ENCODE measurements at regions not wholly inside any gene's neighbourhood (a gene's known extent, or its start where the extent isn't known, plus 50 kb on each side); places are given as distances from the start of the nearest gene placed in this dataset.
"Not testable (repeated sequence)": the region's sequence is repeated elsewhere in the genome, so short reads cannot be mapped to it uniquely, and the experiment has no call there.

DNA sequence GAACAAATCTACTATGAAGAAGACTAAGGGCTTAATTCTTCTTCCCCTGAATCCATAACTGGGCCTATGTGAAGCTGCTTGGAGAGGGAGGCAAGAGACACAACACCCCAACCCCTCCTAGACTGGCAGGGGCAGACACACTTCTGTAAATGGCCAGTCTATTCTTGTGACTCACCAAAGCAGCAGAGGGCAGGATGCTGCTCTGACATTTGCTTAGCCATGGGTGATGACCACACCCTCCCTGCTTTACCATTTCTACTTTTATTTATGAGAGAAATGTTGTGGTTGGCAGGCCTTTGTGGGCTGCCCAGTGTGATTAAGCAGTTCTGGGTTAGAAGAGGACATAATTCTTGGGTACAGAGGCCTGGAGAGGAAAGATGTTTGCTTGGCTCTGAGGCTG is 189.8 kb upstream of the DPYD start:
- H3K4me1 ChIP-seq = no peaks in the 10 kb centered on the region
- intact Hi-C loops (cut with DNase I; ENCODE audit: low total_unique reads) = loop anchor here (5.0 kb wide), 1 partner anchor 498 kb away; no protein-coding TSS in a partner anchor
- H3K27me3 ChIP-seq = no peaks in the 10 kb centered on the region
- TF ChIP-seq POLR2A (IDR thresholded peaks at IDR 0.05) = no peak
- no peak for TF ChIP-seq CTCF (IDR thresholded peaks at IDR 0.05)
- TF ChIP-seq POLR2AphosphoS5 (IDR thresholded peaks at IDR 0.05) = no peak
- H3K9me3 ChIP-seq = peaks cover 14 to 19% of the 10 kb centered on the region in 2 donors
- no peak overlapping the region for H3K27ac ChIP-seq
- H3K36me3 ChIP-seq = no peaks in the 10 kb centered on the region
- no peak overlapping the region for H3K4me3 ChIP-seq
- no peak for DNase-seq (ENCODE audit: low spot score in 2 of 2)

DNA sequence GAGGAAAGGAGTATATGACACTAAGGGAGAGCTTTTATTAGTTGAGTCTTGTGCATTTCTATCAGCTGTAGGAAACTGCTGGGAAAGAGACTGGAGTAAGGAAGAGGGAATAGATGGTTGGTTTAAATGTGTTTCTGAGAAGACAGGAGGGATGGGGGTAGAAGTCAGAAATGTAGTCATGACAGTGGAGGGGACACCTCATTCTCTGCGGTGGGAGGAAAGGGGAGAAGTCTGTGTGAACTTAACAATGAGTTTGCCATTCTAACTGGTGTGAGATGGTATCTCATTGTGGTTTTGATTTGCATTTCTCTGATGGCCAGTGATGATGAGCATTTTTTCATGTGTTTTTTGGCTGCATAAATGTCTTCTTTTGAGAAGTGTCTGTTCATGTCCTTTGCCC is 187.5 kb upstream of the DPYD start:
- intact Hi-C loops (cut with DNase I; ENCODE audit: low total_unique reads) = loop anchor here (2.0 kb wide), 1 partner anchor 64 kb away; no protein-coding TSS in a partner anchor
- peaks cover 14 to 19% of the 10 kb centered on the region in 2 donors for H3K9me3 ChIP-seq
- not testable (repeated sequence) for H3K36me3 ChIP-seq

GRCh38 chr1:98107256-98107655 is 186.4 kb upstream of the DPYD start:
- intact Hi-C loops (cut with DNase I; ENCODE audit: low total_unique reads) = no loop called here
- Histone ChIP-seq H3K27ac (no peak overlapping the region), H3K36me3 (no peaks in the 10 kb centered on the region), H3K4me3 (no peak overlapping the region), H3K4me1 (no peaks in the 10 kb centered on the region), H3K27me3 (no peaks in the 10 kb centered on the region), H3K9me3 (peaks cover 14 to 19% of the 10 kb centered on the region in 2 donors)
- TF ChIP-seq POLR2AphosphoS5 (IDR thresholded peaks at IDR 0.05) (no peak), POLR2A (IDR thresholded peaks at IDR 0.05) (no peak), CTCF (IDR thresholded peaks at IDR 0.05) (no peak)
- no peak for DNase-seq (ENCODE audit: low spot score in 2 of 2)

More for the DNA sequence above, 187.5 kb upstream of the DPYD start:
- not testable (repeated sequence) for H3K4me1 ChIP-seq; H3K27me3 ChIP-seq; H3K4me3 ChIP-seq; H3K27ac ChIP-seq; DNase-seq (ENCODE audit: low spot score in 2 of 2)

DNA sequence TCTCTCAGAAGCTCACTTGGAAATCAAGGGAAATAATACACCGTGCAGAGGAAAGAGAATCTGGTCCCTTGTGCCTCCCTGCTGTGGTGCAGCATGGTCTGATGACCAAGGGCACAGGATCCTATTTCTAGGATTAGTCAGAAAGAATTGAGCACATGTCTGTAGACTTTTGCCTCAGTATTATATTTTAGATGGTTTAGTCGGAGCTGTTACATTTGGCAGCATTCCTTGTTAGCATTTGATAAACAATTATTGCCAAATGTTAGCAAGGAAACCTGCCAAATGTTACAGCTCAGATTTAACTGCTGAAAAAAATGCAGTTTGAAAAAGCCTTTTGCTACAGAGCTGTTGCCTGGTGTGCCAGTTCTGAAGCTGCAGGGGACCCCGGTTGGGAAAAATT is 183.5 kb upstream of the DPYD start:
- DNase-seq (ENCODE audit: low spot score in 2 of 2) = no peak
- peaks cover 14 to 19% of the 10 kb centered on the region in 2 donors for H3K9me3 ChIP-seq
- no peak overlapping the region for H3K27ac ChIP-seq
- no peaks in the 10 kb centered on the region for H3K36me3 ChIP-seq
- H3K4me3 ChIP-seq = no peak overlapping the region
- intact Hi-C loops (cut with DNase I; ENCODE audit: low total_unique reads) = no loop called here
- TF ChIP-seq CTCF (IDR thresholded peaks at IDR 0.05) (no peak), POLR2A (IDR thresholded peaks at IDR 0.05) (no peak), POLR2AphosphoS5 (IDR thresholded peaks at IDR 0.05) (no peak)
- no peaks in the 10 kb centered on the region for H3K4me1 ChIP-seq
- no peaks in the 10 kb centered on the region for H3K27me3 ChIP-seq

DNA sequence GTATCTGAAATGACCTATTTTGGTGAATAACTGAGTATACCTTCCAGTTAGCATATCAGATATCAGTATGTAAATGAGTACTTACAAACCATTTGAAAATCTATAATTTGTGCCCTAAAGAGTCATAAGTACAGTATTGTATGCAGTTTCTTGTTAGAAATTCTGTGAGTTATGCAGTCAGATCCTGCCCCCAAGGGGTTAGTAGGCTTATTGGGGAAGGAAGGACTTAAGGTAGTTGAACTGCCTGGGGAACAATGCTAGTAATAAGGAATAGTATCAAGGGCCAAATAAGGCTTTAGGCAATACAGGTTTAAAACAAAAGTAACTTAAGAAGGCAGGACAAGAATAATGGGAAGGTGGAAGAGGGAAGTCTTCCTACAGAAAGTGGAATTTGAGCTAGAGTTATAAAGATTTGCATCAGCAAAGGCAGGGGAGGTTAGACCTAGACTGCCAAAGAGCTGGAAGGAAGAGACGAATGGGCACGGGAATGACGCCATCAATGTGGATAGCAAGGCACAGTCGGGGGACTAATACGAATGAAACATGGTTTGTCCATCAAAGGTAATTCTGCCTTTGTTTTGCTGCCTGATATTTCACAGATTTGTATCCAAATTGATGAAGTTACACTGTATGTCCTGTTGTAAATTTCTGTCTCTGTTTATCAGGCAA is 182.9 kb upstream of the DPYD start:
- no peaks in the 10 kb centered on the region for H3K4me1 ChIP-seq
- TF ChIP-seq POLR2AphosphoS5 (IDR thresholded peaks at IDR 0.05) (no peak), CTCF (IDR thresholded peaks at IDR 0.05) (no peak), POLR2A (IDR thresholded peaks at IDR 0.05) (no peak)
- intact Hi-C loops (cut with DNase I; ENCODE audit: low total_unique reads) = no loop called here
- no peaks in the 10 kb centered on the region for H3K36me3 ChIP-seq
- no peak for DNase-seq (ENCODE audit: low spot score in 2 of 2)
- peaks cover 14 to 19% of the 10 kb centered on the region in 2 donors for H3K9me3 ChIP-seq
- H3K27me3 ChIP-seq = no peaks in the 10 kb centered on the region
- no peak overlapping the region for H3K4me3 ChIP-seq
- no peak overlapping the region for H3K27ac ChIP-seq
